HL-60 (cell line): ENCODE measurements at regions not wholly inside any gene's neighbourhood (a gene's known extent, or its start where the extent isn't known, plus 50 kb on each side); places are given as distances from the start of the nearest gene placed in this dataset.

Source experiments
- DNase-seq, 2 experiments: peaks; one replicate each; pipeline ENCODE4 v3.0.0-alpha.2; 2010 to 2020; ENCODE audit warnings: low read depth in 1 of 2, low spot score in 1 of 2
- H3K27ac ChIP-seq: fragments of 250-450 bp; sonication (Bioruptor Pico); replicated peaks from 2 replicates; pipeline ENCODE4 v1.5.1; 2020; ENCODE audit warnings: mild to moderate bottlenecking, moderate library complexity
- H3K27me3 ChIP-seq: fragments of 250-450 bp; sonication (Bioruptor Pico); 2 replicates; pipeline ENCODE4 v1.5.1; 2021; ENCODE audit warnings: mild to moderate bottlenecking, moderate library complexity; ENCODE audit not compliant: insufficient read depth, poor library complexity, severe bottlenecking
- H3K4me3 ChIP-seq: replicated peaks from 2 replicates; pipeline ENCODE4 v1.5.1; 2011; ENCODE audit warnings: mild to moderate bottlenecking, control low read depth, low read length; ENCODE audit not compliant: insufficient read depth
- GABPA ChIP-seq: IDR thresholded peaks from 2 replicates; pipeline ENCODE4 v1.6.1; 2012; ENCODE audit warnings: low read depth
- POLR2AphosphoS5 ChIP-seq: IDR thresholded peaks from 2 replicates; pipeline ENCODE4 v1.6.1; 2012; ENCODE audit warnings: low read depth
- SPI1 ChIP-seq: IDR thresholded peaks from 2 replicates; pipeline ENCODE4 v1.6.1; 2012; ENCODE audit warnings: low read depth, mild to moderate bottlenecking, borderline replicate concordance
- TF ChIP-seq, protein P1 (sequence below): IDR thresholded peaks from 2 replicates; pipeline ENCODE4 v1.6.1; 2012; ENCODE audit warnings: low read depth; ENCODE audit not compliant: insufficient replicate concordance
- TF ChIP-seq, protein P2 (sequence below): IDR thresholded peaks from one replicate; pipeline ENCODE4 v1.5.1; 2011; ENCODE audit warnings: low read length, control low read depth, inconsistent platforms; ENCODE audit not compliant: insufficient read depth

DNA sequence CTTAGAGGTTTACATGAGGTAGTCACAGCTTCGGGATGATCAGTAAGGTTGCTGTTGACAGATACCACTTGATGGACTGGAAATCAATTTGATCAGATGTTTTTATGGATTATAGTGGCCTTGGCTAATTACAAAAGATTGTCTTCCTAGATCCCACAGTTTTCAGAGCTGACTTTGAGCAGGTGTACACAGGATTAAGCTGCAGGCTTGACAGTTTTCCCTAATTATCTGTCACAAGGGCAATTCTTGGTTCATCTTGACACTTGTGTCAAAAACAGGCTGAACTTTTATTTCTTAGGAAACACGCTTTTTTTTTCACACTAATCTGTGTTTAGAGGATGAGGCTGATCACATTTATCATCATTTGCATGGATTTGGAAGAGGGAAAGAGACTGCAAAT, 824.0 kb upstream of the PIK3C3 start:
- Histone ChIP-seq H3K27ac (no peak overlapping the region), H3K4me3 (no peak overlapping the region), H3K27me3 (no peaks in the 10 kb centered on the region)
- TF ChIP-seq, protein P1, sequence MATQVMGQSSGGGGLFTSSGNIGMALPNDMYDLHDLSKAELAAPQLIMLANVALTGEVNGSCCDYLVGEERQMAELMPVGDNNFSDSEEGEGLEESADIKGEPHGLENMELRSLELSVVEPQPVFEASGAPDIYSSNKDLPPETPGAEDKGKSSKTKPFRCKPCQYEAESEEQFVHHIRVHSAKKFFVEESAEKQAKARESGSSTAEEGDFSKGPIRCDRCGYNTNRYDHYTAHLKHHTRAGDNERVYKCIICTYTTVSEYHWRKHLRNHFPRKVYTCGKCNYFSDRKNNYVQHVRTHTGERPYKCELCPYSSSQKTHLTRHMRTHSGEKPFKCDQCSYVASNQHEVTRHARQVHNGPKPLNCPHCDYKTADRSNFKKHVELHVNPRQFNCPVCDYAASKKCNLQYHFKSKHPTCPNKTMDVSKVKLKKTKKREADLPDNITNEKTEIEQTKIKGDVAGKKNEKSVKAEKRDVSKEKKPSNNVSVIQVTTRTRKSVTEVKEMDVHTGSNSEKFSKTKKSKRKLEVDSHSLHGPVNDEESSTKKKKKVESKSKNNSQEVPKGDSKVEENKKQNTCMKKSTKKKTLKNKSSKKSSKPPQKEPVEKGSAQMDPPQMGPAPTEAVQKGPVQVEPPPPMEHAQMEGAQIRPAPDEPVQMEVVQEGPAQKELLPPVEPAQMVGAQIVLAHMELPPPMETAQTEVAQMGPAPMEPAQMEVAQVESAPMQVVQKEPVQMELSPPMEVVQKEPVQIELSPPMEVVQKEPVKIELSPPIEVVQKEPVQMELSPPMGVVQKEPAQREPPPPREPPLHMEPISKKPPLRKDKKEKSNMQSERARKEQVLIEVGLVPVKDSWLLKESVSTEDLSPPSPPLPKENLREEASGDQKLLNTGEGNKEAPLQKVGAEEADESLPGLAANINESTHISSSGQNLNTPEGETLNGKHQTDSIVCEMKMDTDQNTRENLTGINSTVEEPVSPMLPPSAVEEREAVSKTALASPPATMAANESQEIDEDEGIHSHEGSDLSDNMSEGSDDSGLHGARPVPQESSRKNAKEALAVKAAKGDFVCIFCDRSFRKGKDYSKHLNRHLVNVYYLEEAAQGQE, result no peak
- TF ChIP-seq SPI1 (no peak), GABPA (no peak), POLR2AphosphoS5 (no peak)
- TF ChIP-seq, protein P2, sequence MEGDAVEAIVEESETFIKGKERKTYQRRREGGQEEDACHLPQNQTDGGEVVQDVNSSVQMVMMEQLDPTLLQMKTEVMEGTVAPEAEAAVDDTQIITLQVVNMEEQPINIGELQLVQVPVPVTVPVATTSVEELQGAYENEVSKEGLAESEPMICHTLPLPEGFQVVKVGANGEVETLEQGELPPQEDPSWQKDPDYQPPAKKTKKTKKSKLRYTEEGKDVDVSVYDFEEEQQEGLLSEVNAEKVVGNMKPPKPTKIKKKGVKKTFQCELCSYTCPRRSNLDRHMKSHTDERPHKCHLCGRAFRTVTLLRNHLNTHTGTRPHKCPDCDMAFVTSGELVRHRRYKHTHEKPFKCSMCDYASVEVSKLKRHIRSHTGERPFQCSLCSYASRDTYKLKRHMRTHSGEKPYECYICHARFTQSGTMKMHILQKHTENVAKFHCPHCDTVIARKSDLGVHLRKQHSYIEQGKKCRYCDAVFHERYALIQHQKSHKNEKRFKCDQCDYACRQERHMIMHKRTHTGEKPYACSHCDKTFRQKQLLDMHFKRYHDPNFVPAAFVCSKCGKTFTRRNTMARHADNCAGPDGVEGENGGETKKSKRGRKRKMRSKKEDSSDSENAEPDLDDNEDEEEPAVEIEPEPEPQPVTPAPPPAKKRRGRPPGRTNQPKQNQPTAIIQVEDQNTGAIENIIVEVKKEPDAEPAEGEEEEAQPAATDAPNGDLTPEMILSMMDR, result no peak
- no peak for DNase-seq

DNA sequence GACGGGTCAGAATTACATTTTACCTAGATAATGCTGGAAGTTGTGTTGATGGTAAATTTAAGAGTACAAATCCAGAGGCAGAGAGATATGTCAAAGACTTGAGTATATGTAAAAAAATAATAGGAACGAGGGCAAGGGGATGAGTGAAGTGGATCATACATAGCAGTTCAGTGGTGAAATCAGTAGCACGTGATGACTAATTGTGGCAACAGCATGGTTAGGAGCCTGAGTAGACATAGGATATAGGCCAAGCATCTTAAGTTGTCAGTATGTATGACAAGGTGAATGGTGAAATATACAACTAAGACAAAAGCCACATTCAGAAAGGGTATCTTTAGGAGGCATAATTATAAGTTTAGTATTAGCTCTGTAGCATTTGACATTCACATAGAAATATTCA, 826.5 kb upstream of the PIK3C3 start:
- TF ChIP-seq, protein P1, result no peak
- TF ChIP-seq SPI1, result no peak
- TF ChIP-seq GABPA, result no peak
- TF ChIP-seq, protein P2, result no peak
- TF ChIP-seq POLR2AphosphoS5, result no peak
- no peak overlapping the region for H3K27ac ChIP-seq

DNA sequence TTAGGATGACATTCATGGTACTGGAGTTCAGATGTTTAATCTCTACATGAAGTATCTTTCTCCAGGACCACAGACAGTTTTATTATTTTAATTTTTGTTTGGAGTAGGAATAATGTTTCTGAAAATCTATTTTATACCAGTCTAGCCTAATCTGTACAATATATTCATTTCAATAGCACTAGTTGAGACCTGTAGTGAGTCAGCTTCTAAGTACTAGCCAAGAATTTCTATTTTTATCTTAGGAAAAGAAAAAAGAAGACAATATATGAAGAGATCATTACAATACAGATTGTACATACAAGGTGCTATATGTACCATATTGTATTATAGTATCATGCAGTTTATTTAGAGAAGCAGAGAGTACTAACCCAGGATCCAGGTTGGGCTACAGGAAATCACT, 826.9 kb upstream of the PIK3C3 start:
- no peak for DNase-seq
- no peaks in the 10 kb centered on the region for H3K27me3 ChIP-seq
- no peak overlapping the region for H3K27ac ChIP-seq
- no peak overlapping the region for H3K4me3 ChIP-seq
- TF ChIP-seq GABPA, result no peak

More for the DNA sequence above, 826.5 kb upstream of the PIK3C3 start:
- DNase-seq, result no peak
- no peak overlapping the region for H3K4me3 ChIP-seq
- H3K27me3 ChIP-seq, result no peaks in the 10 kb centered on the region

DNA sequence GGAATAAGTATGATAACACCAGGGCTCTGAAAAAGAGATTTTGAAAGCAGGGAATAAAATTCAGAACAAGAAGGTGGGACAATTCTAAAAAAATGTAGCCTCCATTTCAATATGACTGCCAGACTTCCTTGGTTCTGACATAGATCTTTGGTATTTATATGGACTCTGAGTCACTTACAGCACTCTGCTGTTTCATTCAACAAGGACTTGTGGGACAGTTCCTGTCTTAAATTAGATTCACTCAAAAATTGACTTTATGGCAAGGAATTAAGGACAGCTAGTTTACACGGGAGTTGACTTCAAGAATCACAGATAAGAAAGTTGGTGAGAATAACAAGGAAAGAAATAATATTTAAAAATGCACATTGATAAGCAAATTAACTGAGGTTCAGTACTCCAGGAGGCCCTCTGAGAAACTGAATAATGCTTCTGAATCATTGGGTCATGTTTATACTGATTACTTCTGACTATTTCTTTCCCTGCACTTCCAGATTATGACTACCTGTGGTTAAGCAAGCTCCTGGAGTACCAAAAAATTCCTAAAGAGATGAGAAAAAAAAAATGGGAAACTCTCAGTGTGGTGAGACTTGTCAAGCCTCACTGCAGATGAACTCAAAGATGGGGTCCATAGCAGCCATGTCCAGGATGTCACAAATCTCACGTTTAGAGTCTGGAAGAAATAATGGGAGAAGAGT, 828.3 kb upstream of the PIK3C3 start:
- no peak overlapping the region for H3K4me3 ChIP-seq
- DNase-seq, result no peak
- TF ChIP-seq GABPA, result no peak
- TF ChIP-seq, protein P1, result no peak
- TF ChIP-seq, protein P2, result no peak
- no peak for TF ChIP-seq SPI1
- TF ChIP-seq POLR2AphosphoS5, result no peak
- no peak overlapping the region for H3K27ac ChIP-seq
- no peaks in the 10 kb centered on the region for H3K27me3 ChIP-seq
